K562 (cell line): ENCODE measurements at regions not wholly inside any gene's neighbourhood (a gene's known extent, or its start where the extent isn't known, plus 50 kb on each side); places are given as distances from the start of the nearest gene placed in this dataset.

Experiments used
- ATAC-seq: fragments of 200-7000 bp; cut with Tn5 transposase; 3 replicates; pipeline ENCODE4 v1.9.1; 2020; ENCODE audit warnings: moderate library complexity
- BruUV-seq: library from RNA; stranded (reverse); fragments of 400-500 nt; replicated peaks from 2 replicates; lab custom pipeline; 2021; lab: Mats Ljungman, UMichigan
- CTCF ChIA-PET: fragments of 300-600 bp; formaldehyde crosslinking; extraction: SDS; loops from one replicate; lab custom pipeline; 2021; ENCODE audit warnings: low intra/inter-chr PET ratio; lab: Yijun Ruan, JAX
- POLR2A ChIA-PET: fragments of 300-600, 350-650 bp; sonication (Branson Sonifier 250); formaldehyde crosslinking; extraction: SDS; loops from one replicate; lab custom pipeline; 2021; ENCODE audit warnings: antibody characterized with exemption, inconsistent platforms; lab: Yijun Ruan, JAX
- DNase-seq, 4 experiments: peaks; one replicate each; pipeline versions ENCODE4 v3.0.0 to v3.0.0-alpha.2; 2011 to 2018; ENCODE audit warnings: low spot score in 3 of 4, mixed read lengths in 3 of 4; ENCODE audit errors: extremely low read depth in 1 of 4
- FAIRE-seq: peaks from 2 replicates; lab custom pipeline; 2011; peaks lifted over from hg19 to GRCh38; lab: Jason Lieb, UNC
- H2AFZ ChIP-seq: 2 replicates; pipeline ENCODE4 v1.6.0; 2011; ENCODE audit warnings: low read depth, low read length, control low read depth, inconsistent platforms
- H3K27ac ChIP-seq: fragments of 200-600 bp; 3 replicates; pipeline ENCODE4 v1.8.0; 2011; ENCODE audit warnings: low read depth, mild to moderate bottlenecking, control low read depth, inconsistent platforms, low read length, moderate library complexity, mixed read lengths; ENCODE audit errors: extremely low read depth
- H3K27me3 ChIP-seq, 2 experiments: fragments of 300-600 bp in 1 of 2; 2 replicates in 1 of 2; 3 replicates in 1 of 2; pipeline versions ENCODE4 v1.6.0 to v1.8.0; 2011; ENCODE audit warnings: inconsistent platforms in 2 of 2, low read length in 2 of 2, mild to moderate bottlenecking in 1 of 2, mixed read lengths in 1 of 2, moderate library complexity in 1 of 2; ENCODE audit not compliant: control insufficient read depth in 2 of 2, insufficient read depth in 2 of 2
- H3K36me3 ChIP-seq: fragments of 300-600 bp; 3 replicates; pipeline ENCODE4 v1.8.0; 2011; ENCODE audit warnings: mild to moderate bottlenecking, low read length, inconsistent platforms; ENCODE audit not compliant: control insufficient read depth, insufficient read depth
- H3K4me1 ChIP-seq, 2 experiments: fragments of 200-600 bp in 1 of 2; replicated peaks in 1 of 2; 2 replicates in 1 of 2; 3 replicates in 1 of 2; pipeline versions ENCODE4 v1.5.1 to v1.8.0; 2011; ENCODE audit warnings: inconsistent platforms in 2 of 2, low read length in 2 of 2, mild to moderate bottlenecking in 1 of 2, mixed read lengths in 1 of 2, moderate library complexity in 1 of 2; ENCODE audit not compliant: control insufficient read depth in 2 of 2, insufficient read depth in 2 of 2
- H3K4me2 ChIP-seq: 2 replicates; pipeline ENCODE4 v1.6.1; 2011; ENCODE audit warnings: low read length, control low read depth, inconsistent platforms, mixed read lengths; ENCODE audit not compliant: insufficient read depth
- H3K4me3 ChIP-seq: fragments of 200-600 bp; sonication (generic), shearing (Covaris generic); 2 replicates; pipeline ENCODE4 v1.5.1; 2016; ENCODE audit warnings: control low read depth, inconsistent platforms
- H3K79me2 ChIP-seq: fragments of 200-600 bp; 3 replicates; pipeline ENCODE4 v1.8.0; 2011; ENCODE audit warnings: low read length, inconsistent platforms; ENCODE audit not compliant: control insufficient read depth, insufficient read depth
- H3K9ac ChIP-seq, 2 experiments: 2 replicates each; pipeline versions ENCODE4 v1.6.0 to v1.6.1; 2011; ENCODE audit warnings: low read depth in 2 of 2, low read length in 2 of 2, control low read depth in 1 of 2, inconsistent platforms in 1 of 2, mild to moderate bottlenecking in 1 of 2, mixed read lengths in 1 of 2; ENCODE audit not compliant: insufficient read depth in 1 of 2
- H3K9me1 ChIP-seq: one replicate; pipeline ENCODE4 v1.6.0; 2011; ENCODE audit warnings: inconsistent platforms, mild to moderate bottlenecking, low read length, moderate library complexity; ENCODE audit not compliant: control insufficient read depth, insufficient read depth
- H3K9me3 ChIP-seq: replicated peaks from 2 replicates; pipeline ENCODE4 v1.5.1; 2011; ENCODE audit warnings: low read depth, low read length, inconsistent platforms; ENCODE audit not compliant: control insufficient read depth, insufficient read depth
- H4K20me1 ChIP-seq: replicated peaks from 2 replicates; pipeline ENCODE4 v1.6.1; 2011; ENCODE audit warnings: low read length, inconsistent platforms, mixed read lengths; ENCODE audit not compliant: control insufficient read depth, insufficient read depth
- BHLHE40 ChIP-seq: IDR thresholded peaks from 2 replicates; pipeline ENCODE4 v1.6.1; 2011; ENCODE audit warnings: low read length, improper control_type of control experiment
- DIDO1 ChIP-seq: fragments of 450-650 bp; IDR thresholded peaks from 2 replicates; pipeline ENCODE4 v1.6.1; 2016; ENCODE audit warnings: low read depth, missing biosample characterization, missing genetic modification characterization
- EGR1 ChIP-seq: fragments of 450-650 bp; conservative IDR thresholded peaks from 2 replicates; pipeline ENCODE4 v1.6.1; 2017; ENCODE audit warnings: mild to moderate bottlenecking
- ETS1 ChIP-seq: conservative IDR thresholded peaks from 2 replicates; pipeline ENCODE4 v1.6.1; 2011; ENCODE audit warnings: low read depth, mild to moderate bottlenecking, low read length; ENCODE audit not compliant: control insufficient read depth
- IFI16 ChIP-seq: fragments of 250-450 bp; sonication (Bioruptor Pico); IDR thresholded peaks from 2 replicates; pipeline ENCODE4 v2.1.2; 2022; ENCODE audit warnings: mild to moderate bottlenecking, inconsistent platforms
- ZNF12 ChIP-seq: sonication (generic); formaldehyde crosslinking; IDR thresholded peaks from 2 replicates; pipeline ENCODE4 v1.4.0; 2020; ENCODE audit warnings: mild to moderate bottlenecking, missing genetic modification reagents
- in situ Hi-C: fragments of 300-500 bp; cut with MboI; formaldehyde crosslinking; loops from 4 replicates; pipeline ENCODE4 v1.15.0; 2018; ENCODE audit warnings: inconsistent platforms, mixed read lengths
- intact Hi-C: fragments of 100-400 bp; cut with micrococcal nuclease; formaldehyde crosslinking; loops from 2 replicates; pipeline ENCODE4 v1.14.2; 2022
- TF ChIP-seq, protein P1 (sequence below): fragments of 450-650 bp; IDR thresholded peaks from 2 replicates; pipeline ENCODE4 v1.6.1; 2016; ENCODE audit warnings: missing biosample characterization, missing genetic modification characterization

GRCh38 chr12:86590296-86590695 lies 334.1 kb upstream of the MGAT4C start:
- no peaks in the 10 kb centered on the region for H3K36me3 ChIP-seq
- H3K27ac ChIP-seq, result no peak overlapping the region
- DNase-seq (no peak), FAIRE-seq (no peak)
- CTCF ChIA-PET, result no interaction called here
- BruUV-seq, result no TSS peak
- H3K9ac ChIP-seq, result no peak overlapping the region
- in situ Hi-C loops, result no loop called here
- H3K9me1 ChIP-seq, result no peaks in the 10 kb centered on the region
- H3K9me3 ChIP-seq, result no peaks in the 10 kb centered on the region; the same call in 1 of the 2 replicates
- TF ChIP-seq, protein P1, sequence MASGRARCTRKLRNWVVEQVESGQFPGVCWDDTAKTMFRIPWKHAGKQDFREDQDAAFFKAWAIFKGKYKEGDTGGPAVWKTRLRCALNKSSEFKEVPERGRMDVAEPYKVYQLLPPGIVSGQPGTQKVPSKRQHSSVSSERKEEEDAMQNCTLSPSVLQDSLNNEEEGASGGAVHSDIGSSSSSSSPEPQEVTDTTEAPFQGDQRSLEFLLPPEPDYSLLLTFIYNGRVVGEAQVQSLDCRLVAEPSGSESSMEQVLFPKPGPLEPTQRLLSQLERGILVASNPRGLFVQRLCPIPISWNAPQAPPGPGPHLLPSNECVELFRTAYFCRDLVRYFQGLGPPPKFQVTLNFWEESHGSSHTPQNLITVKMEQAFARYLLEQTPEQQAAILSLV, result no peak
- TF ChIP-seq IFI16 (CRISPR knock-in tag) (no peak), EGR1 (no peak), DIDO1 (tag) (no peak)
- TF ChIP-seq, all 486 proteins: peak for 0
- POLR2A ChIA-PET, result no interaction called here
- Histone ChIP-seq H3K79me2 (no peaks in the 10 kb centered on the region), H2AFZ (no peak overlapping the region), H3K4me1 (no peaks in the 10 kb centered on the region), H3K4me2 (no peak overlapping the region), H3K27me3 (no peaks in the 10 kb centered on the region), H3K4me3 (no peak overlapping the region), H4K20me1 (no peaks in the 10 kb centered on the region)
- intact Hi-C loops, result no loop called here
- ATAC-seq, result no peak

DNA sequence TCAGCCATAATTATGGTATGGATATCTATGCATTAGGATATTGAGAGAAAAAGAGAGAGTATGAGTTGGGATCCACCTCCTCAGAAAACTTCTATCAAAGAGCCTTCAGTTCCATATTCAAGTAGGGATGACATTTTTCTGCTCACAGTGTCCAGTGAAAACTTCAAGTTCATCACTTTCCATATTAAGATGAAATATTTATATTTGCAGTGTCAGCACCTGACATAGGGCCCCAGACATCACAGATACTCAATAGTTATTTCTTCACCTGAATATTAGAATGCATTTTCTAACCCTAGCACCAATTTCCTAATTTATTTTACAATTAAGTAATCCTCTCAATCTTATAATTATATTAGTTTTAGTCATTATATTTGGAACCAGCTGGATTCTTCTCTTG lies 318.0 kb upstream of the MGAT4C start:
- FAIRE-seq (no peak), ATAC-seq (no peak), DNase-seq (no peak)
- H4K20me1 ChIP-seq, result no peaks in the 10 kb centered on the region
- TF ChIP-seq ETS1 (no peak), ZNF12 (CRISPR knock-in tag) (no peak), BHLHE40 (no peak), DIDO1 (tag) (no peak)
- no peaks in the 10 kb centered on the region for H3K79me2 ChIP-seq
- no peak overlapping the region for H2AFZ ChIP-seq
- no peak overlapping the region for H3K4me3 ChIP-seq
- H3K27me3 ChIP-seq, result no peaks in the 10 kb centered on the region
- H3K9me1 ChIP-seq, result no peaks in the 10 kb centered on the region
- no peaks in the 10 kb centered on the region for H3K4me1 ChIP-seq
- H3K27ac ChIP-seq, result no peak overlapping the region
- H3K4me2 ChIP-seq, result no peak overlapping the region
- H3K9me3 ChIP-seq, result no peaks in the 10 kb centered on the region
- BruUV-seq, result no TSS peak
- CTCF ChIA-PET, result no interaction called here
- intact Hi-C loops, result no loop called here
- POLR2A ChIA-PET, result no interaction called here
- in situ Hi-C loops, result no loop called here
- no peak overlapping the region for H3K9ac ChIP-seq
- H3K36me3 ChIP-seq, result no peaks in the 10 kb centered on the region
